Fibroblast of upper back skin (primary cell): ENCODE measurements at regions not wholly inside any gene's neighbourhood (a gene's known extent, or its start where the extent isn't known, plus 50 kb on each side); places are given as distances from the start of the nearest gene placed in this dataset.

Experiments used
- DNase-seq: peaks from one replicate; pipeline ENCODE4 v3.0.0-alpha.2; 2013

DNA sequence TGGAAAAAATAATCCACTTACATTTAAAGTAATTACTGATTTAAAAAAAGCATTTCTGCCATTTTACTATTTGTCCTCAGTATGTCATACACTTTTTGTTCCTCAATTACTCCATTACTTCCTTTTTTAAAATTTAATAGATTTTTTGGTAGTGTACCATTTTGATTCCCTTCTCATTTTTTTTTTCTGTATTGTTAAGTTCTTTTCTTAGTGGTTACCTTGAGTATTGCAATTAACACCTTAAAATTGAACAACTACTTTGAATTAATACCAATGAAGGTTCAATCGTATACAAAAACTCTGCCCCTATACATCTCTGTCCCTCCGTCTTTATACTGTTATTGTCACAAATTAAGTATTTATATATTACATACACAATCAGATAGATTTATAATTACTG is 240.6 kb upstream of the LMCD1 start:
- no peak for DNase-seq

DNA sequence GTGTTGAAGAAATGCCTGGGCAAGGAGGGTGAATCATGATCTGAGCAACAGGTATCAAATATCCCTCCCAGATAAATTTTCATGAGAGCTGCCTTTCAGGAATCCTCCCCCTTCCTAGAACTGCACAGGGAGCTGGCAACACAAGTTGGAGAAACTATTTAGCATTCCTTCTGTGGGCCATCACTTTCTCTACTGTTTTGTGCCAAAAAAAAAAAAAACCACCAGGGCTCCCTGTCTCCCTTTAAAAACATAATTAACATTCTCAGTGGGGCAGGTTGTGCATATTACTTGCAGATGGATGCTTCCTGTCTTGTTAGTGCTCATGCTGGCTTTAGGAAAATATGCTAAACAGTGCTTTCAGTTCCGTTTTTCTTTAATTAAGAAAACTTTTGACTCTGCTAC is 234.9 kb upstream of the LMCD1 start:
- DNase-seq = peak; percentile 55

DNA sequence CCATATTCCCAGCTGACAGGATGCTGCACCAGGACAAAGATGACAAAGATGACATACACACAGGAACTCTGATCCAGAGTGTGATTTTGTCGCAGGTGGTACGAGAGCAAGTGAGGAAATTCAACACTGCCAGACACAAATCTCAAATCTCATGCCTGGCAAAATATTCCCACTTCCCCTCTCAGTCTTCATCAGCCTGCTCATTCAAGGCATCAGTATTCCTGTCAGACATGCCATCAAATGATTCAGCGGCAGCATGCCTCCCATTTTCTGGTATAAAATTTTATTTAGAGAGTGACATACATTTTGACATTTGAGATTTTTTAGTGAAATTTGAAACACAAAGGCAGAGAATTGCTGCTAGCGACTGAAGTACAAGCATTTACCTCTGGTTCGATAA is 228.1 kb upstream of the LMCD1 start:
- no peak for DNase-seq

DNA sequence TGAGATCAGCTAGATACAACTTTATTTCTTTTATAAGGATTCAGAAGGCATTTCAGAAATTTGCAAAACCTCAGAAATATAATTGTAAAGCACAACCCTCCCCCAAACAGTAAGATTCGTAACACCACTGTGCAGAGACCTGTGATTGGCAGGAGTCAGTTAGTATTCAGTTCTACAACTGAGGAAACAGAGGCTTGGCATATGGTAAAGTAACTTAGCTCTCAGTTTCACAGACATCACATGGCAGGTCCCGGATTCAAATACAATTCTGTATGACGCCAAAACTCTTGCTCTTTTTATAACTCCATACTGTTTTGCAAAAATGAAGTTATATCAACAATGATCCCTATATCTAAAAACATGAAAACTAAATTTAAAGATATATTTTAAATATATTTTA is 225.6 kb upstream of the LMCD1 start:
- DNase-seq = no peak

DNA sequence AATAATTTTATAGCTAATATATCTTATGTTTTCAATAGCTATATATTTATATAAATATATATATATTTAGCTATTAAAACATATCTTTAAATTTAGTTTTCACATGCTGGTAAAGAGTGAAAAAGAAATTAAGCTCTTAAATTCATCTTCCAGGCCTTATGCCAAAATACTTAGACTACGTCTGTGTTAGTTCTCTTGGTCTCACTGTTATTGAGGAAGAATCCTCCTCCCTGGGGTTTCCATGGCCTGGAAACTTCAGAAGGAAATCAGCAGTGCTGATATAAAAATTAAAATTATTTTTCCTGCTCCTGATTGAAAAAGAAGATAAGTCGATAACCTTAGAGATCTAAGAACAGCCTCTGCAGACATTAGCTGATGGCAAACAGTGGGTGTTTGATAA is 225.1 kb upstream of the LMCD1 start:
- no peak for DNase-seq

DNA sequence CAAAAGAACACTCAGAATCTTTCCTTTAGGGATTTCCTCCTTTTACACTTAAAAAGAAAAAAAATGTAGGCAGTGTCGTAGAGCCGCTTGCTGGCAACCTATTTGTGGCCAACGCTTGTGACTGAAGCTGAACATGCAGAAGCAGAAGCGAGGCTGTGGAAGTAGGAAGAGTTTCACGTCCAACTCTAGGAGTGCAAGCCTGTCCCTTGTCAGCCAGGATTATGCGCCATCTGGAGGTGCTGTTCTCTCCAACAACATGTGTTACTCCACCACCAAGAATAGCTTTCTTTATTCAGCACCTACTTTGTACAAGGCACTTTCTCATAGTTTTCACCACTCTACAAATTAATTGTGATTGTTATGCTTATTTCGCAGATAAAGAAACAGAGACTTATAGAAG is 223.2 kb upstream of the LMCD1 start:
- DNase-seq = no peak

DNA sequence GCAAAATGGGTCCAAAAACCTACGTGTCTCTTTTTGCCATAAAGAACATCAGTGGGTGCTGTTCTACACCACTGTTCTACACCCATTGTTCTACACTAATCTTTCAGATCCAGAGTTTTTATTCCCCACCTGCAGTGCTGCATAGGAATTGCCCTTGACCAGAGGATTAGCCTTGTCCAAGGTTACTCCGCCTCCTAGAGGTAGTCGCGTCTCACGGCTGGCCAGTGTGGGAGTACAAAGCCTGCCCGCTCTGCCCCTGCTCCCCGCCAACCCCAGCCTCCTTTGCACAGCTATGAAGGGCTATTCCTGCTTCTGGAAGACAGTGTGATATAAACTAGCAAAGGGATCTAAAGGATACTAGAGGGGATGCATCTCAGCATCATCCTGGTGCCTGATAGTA is 222.1 kb upstream of the LMCD1 start:
- no peak for DNase-seq

DNA sequence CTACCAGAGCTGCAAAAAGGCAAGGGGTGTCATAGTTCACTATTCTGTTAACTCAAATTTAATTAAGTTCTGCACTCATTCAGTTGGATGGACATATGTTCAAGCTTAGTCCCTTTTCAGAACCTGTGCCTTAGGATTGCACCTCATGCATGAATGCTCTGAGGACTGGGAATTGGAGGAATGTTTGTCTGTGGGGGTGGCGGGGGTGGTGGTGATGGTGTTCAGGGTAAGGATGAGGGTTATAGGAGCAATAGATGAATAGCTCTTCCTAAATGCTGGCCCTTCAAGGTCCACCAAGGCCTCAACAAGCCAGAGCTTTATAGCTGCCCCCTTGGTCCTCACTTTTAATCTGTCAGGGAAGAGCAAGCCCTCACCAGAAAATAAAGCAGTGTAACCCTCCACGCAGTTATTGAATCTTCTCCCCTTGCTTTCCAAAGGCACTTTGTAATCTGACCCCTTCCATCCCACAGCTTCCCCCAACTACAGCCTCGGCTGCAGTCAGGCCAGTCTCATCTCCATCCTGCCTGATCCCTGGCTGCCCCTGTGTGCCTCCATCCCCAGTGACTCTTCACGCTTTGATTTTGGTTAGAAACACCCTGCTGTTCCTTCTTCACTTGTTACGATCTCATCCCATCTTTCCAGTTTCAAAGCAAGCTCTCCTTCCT is 221.6 kb upstream of the LMCD1 start:
- no peak for DNase-seq

DNA sequence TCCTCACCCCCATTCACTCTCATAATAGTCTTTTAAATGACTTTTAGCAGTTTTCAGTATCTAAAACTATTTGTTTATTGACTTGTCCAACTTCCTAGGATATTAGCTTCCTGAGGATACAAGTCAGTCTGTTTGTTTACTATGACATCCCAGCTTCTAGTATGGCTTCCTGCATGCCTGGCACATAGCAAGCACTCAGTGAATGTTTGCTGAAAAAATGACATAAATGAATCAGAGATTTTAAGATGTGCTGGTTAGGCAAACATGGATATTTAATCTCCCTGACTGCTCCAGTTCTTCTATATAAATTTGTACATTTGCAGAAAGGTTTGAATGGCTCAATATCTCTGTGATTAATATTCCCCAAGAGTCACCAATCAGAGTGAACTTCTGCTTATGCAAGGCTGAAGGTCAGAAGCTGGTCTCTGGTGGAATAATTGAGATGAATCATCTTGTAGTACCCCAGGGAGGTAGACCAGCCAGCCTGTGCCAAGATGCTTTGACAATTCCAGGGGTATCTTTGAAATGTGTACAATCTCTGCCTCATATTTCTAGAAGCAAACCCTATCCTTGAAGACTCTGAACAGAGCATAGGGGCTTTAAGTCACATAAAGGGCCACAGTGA is 219.0 kb upstream of the LMCD1 start:
- DNase-seq = peak; percentile 12

DNA sequence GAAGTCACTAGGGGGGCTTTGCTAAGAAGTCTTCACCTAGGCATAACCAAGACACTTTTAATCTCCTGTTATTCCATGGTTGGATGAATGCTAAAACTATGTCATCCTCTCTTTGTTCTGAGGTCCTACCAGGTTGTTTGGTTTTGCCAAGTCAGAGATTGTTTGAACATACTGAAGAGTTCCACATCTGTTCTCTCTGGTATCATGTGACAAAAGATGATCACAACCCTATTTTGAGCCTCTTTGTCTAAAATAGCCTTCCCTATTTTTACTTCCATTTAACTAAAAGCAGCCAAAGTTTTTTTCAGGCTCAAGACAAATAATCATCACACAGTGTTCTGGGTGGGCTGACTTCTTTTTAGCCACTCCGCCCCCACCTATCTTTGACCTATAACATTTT is 218.4 kb upstream of the LMCD1 start:
- DNase-seq = no peak

DNA sequence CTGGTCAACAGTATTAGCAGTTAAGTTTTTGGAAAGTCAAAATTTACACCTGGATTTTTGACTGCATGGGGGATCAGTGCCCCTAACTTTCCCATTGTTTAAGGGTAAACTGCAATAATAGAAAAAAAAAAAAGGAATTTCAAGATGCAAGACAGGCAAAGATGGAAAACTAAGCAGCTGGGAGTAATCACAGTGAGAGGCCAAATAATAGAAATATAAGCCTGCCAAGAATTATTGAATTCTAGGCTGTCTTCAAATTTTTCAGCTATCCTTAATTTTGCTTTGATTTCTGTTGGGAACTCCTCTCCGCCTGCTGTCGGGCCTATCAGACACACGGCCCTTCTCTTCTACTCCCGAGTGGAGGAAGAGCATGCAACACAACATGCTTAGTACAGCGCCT is 215.5 kb upstream of the LMCD1 start:
- DNase-seq = no peak

DNA sequence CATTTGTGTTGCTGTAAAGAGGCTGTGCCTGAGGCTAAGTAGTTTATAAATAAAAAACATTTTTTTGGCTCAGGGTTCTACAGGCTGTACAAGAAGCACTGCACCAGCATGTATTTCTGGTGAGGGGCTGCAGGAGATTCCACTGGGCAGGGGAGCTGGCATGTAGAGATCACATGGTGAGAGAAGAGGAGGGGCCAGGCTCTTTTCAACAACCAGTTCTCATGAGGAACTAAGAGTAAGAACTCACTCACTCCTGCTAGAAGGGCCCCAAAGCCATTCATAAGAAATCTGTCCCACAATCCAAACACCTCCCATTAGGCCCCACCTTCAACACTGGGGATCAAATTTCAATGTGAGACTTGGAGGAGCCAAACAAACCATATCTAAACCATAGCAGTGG is 214.9 kb upstream of the LMCD1 start:
- no peak for DNase-seq

DNA sequence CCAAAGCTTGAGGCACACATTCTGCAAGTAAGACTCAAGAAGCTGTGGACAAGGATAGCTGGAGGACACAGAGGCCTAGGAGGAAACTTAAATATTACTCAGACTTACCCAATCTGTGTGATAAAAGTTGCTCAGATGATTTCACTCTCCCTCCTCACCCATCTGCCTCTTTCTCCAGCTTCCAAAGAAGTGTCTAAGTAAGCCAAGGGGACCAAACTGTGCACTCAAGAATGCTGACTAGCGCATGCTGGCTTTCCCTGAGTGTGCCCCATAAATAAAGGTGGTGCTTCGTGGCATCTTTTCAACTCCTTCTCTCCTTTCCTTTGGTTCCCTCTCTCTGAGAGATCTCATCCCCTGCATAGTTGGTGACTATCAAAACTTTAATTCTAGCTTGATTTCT is 211.0 kb upstream of the LMCD1 start:
- DNase-seq = no peak

DNA sequence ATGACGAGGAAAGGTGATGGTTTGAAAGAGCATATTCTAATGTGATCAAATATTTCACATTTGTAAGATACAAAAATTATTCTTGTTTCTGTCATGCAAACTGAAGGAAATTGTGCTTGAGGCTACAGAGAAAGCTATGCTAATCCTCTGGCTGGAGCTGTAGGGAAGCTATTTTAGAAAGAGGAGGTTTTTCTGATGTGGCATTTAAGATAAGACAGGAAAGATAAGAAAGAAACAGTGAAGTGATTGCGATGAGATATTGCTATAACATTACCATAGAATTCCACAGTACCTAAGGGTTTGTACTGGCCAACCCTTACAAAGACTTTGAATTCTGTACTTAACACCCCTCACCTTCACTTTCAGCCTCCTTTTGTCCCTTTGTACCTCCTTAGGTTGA is 205.2 kb upstream of the LMCD1 start:
- no peak for DNase-seq

DNA sequence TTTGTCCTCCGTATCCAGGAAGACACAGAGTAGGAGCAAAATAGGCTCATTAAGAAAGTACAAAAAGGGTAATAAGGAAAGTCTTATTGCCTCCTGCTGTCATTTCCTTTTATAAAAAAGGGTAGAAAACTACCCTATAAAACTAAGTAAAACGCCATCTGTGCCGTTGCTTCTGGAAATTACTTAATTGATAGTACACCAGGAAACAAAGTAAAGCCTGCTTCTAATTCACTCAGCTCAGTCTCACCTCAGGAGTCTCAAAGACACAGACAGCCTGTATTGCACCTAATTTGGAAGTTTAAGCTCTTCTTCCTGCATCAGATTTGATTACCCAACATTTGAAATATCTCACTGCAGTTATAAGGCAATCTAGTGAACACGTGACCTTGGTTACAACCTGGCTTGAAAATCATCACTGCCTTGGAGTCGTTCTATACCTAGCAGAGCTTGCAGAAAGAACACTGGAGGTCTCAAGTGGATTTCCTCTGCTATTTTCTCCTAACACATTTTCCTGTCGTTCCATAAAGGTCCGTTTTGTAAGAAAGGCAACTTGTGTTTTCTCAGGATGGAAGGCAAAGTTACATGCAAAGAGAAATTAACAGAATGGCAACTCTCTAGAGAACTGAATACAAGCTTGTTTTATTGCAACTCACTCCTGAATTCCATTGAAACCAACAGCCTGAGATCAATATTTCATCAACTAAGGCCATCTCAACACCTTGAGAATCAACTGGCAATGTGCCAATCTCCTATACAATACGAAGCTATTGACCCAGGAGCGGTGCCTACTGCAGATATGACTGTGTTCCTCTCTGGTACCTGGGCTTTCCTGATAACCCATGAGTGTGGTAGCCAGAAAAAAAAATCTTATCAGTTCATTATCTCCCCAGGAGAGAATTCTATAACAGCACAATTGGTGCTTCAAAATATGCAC is 203.3 kb upstream of the LMCD1 start:
- no peak for DNase-seq

DNA sequence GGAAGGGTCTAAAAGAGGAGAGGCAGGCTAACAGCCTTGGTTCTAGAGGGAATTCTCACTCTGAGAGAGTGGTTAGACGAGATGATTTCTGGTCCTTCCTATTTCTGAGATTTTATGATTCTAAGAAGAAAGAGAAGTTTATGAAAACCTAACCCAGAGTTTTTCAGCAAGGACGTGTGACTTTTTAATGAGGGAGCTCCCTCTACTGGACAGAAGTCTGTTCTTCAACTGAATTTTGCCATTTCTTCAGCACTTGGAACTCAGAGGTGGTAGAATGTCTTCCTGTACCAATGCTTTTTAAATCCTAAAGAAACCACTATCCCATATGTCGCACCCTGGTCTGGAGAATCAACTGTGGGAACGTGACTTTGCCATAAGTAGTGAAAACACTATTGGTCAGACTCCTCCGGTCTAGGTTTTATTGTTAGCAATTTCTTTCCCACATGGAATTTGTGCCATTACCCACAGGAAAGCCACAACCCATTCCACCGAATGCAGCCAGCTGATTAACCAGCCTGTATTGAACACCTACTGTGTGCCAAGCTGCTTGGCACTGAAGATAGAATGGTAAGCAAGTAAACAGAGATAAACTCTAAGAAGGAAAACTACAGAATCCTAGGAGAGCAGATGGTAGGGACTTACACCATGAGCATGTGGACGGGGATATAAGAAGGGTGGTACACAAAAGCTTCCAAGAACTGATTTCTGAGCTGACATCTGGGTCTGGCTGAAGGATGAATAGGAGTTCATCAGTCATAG is 199.5 kb upstream of the LMCD1 start:
- peak; percentile 65 for DNase-seq

DNA sequence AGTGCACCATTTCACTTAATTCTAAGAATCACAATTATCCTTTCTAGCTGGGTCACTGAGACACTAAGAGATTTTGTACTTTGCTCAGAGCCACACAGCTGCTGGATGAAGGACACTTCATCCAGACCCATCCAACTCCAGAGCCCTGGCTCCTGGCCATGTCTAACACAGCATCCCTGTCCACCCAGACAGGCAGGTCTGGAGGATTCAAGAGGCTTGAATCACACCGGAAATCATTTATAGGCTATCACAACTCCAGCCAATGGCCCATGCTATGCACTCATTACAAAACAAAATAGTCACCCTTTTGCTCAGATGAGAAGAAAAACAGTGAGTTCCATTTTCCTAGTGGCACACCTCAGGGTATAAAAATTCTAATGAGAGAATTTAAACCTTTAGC is 198.2 kb upstream of the LMCD1 start:
- DNase-seq = peak; percentile 44

DNA sequence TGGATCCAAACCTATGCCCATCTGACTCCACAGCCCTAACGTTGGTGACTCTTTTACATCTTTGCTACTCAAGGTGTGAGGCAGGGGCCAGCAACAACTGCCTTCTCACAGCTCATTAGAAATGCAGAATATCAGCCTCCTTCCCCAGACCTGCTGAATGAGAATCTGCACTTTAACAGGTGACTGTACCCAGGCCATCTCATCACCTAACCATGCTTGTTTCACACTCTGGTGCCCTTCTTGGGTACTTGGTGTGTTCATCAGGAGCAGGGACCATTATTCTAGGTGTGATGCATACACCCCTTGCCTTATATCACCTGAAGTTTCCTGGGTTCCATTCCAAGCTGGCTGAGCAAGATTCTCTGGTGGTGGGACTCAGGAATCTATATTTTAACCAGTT is 196.3 kb upstream of the LMCD1 start:
- DNase-seq = no peak

DNA sequence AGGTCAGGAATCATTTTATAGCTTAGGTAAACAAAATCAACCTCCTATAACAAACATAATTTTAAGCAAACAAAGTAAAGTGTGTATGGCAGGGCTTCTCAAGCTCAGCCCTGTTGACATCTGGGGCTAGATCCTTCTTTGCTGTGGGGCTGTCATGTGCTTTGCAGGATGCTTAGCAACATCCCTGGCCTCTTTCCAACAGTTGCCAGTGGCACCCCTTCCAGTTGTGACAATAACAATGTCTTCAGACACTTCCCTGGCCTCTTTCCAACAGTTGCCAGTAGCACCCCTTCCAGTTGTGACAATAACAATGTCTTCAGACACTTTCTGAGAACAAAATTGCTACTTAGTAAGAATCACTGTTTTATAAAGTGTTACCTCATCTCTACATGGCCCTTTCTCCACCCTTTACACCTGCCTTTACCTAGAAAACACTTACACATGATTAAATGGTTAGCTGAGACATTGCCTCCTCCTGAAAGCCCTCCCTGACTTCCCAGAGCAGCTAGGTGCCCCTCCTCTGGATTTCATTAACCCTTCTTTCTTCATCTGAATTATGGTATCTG is 194.0 kb upstream of the LMCD1 start:
- DNase-seq = no peak

DNA sequence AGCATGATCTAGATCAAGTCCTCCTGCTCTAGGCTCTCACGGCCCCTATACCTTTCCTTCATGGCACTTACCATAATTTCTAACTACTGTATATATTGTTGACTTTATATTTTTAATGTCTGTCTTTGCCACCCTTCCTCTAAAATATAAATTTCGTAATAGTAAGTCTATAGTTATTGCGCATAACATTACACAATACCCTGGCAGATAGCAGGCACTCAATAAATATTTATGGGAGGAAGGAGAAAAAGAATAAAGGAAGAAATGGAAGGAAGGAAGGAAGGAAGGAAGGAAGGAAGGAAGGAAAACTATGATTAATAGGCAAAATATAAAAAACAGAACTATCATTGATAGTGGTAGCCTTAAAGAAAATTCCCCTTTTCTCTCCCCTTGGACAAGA is 190.3 kb upstream of the LMCD1 start:
- no peak for DNase-seq

DNA sequence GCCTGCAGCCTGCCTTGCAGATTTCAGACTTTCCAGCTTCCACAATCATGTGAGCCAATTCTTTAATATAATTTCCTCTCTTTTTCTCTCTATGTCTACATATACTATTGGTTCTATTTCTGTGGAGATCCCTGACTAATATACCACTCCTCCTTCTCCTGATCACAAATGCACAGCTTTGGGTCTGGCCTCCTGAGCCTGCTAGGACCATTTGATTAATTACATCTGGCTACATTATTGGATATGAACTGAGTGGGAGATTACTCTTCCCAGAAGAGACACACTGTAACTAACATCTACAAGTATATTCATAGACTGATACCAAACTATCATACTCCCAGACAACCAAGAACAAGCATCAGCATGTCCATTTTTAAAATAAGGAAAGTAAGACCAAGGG is 188.9 kb upstream of the LMCD1 start:
- DNase-seq = no peak

DNA sequence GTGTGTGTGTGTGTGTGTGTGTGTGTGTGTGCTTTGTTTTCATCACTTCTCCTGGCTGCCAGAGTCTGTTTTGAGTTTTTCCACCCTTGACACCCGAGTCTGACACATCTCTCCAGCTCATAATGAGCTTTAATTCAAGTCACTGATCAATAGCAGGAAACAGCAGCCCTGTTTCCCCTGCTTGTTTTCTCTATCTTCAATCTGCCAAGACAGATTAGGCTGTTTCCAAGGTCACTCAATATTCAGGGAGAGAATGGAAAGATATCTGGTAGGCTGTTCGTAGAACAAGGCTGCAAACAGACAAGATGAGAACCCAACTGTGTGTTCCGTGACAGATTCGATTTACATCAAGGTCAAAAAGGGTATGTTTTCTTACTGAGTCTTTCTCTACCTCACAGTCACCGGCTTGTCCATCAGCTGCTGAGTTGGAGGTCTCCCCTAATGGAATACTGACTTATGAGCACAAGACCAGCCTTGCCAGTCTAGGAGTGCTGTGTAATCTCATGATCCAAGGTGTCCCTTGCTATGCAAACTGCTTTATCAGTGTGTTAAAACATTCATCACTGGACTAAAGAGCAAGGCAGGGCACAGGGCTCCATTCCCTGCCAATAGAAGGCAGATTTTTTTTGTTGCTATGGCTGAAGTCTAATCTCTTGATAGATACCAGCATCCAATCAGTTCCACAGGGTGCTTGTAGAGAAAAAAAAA is 187.9 kb upstream of the LMCD1 start:
- DNase-seq = no peak
